Sigmoid colon (tissue), 3 donors: ENCODE measurements at regions not wholly inside any gene's neighbourhood (a gene's known extent, or its start where the extent isn't known, plus 50 kb on each side); places are given as distances from the start of the nearest gene placed in this dataset.

Source experiments
- CTCF ChIP-seq, 4 experiments: fragments of 450-650 bp in 3 of 4; fragments of 200-600 bp in 1 of 4; IDR thresholded peaks; one replicate each; pipeline ENCODE4 v1.5.1; 2016 to 2019; ENCODE audit warnings: antibody characterized with exemption in 4 of 4, mild to moderate bottlenecking in 3 of 4, moderate library complexity in 2 of 4
- POLR2A ChIP-seq, 2 donors: fragments of 450-650 bp; IDR thresholded peaks; one replicate each; pipeline ENCODE4 v1.6.1; 2016; ENCODE audit warnings: antibody characterized with exemption in 2 of 2, mild to moderate bottlenecking in 2 of 2, moderate library complexity in 2 of 2

- TF ChIP-seq CTCF (IDR thresholded peaks at IDR 0.05) (no peak), POLR2A (IDR thresholded peaks at IDR 0.05) (no peak)
Observed at GRCh38 chr4:179467878-179468277, 2025.6 kb upstream of the AGA start.
